ENCODE measurements at regions not wholly inside any gene's neighbourhood (a gene's known extent, or its start where the extent isn't known, plus 50 kb on each side); places are given as distances from the start of the nearest gene placed in this dataset.
"Not testable (repeated sequence)": the region's sequence is repeated elsewhere in the genome, so short reads cannot be mapped to it uniquely, and the experiment has no call there.

GRCh38 chr13:69092615-69093322 lies 1014.9 kb upstream of the ATXN8OS start:
- DNase-seq: no peak

GRCh38 chr13:69077267-69077666 lies 1030.4 kb upstream of the ATXN8OS start:
- no peak for DNase-seq

- DNase-seq: no peak
Observed at GRCh38 chr13:69069554-69070133, 1038.0 kb upstream of the ATXN8OS start.

- no peak for DNase-seq
Observed at GRCh38 chr13:69050696-69051095, 1056.9 kb upstream of the ATXN8OS start.

GRCh38 chr13:69044629-69045028 lies 1063.0 kb upstream of the ATXN8OS start:
- DNase-seq: no peak

GRCh38 chr13:69040898-69041297 lies 1066.7 kb upstream of the ATXN8OS start:
- no peak for DNase-seq

GRCh38 chr13:69035771-69036170 lies 1071.9 kb upstream of the ATXN8OS start:
- DNase-seq: no peak

- no peak for DNase-seq
Observed at GRCh38 chr13:69028936-69029335, 1078.7 kb upstream of the ATXN8OS start.

GRCh38 chr13:69020120-69020519 lies 1087.5 kb upstream of the ATXN8OS start:
- no peak for DNase-seq

GRCh38 chr13:69018173-69018572 lies 1089.5 kb upstream of the ATXN8OS start:
- DNase-seq: not testable (repeated sequence)

- no peak for DNase-seq
Observed at GRCh38 chr13:69010789-69011188, 1096.8 kb upstream of the ATXN8OS start.

GRCh38 chr13:69008499-69008898 lies 1099.1 kb upstream of the ATXN8OS start:
- no peak for DNase-seq

GRCh38 chr13:68998056-68998455 lies 1109.6 kb upstream of the ATXN8OS start:
- DNase-seq: no peak

GRCh38 chr13:68996668-68997025 lies 1111.0 kb upstream of the ATXN8OS start:
- no peak for DNase-seq

- DNase-seq: no peak
Observed at GRCh38 chr13:68995972-68996667, 1111.5 kb upstream of the ATXN8OS start.

- DNase-seq: no peak
Observed at GRCh38 chr13:68993154-68993553, 1114.5 kb upstream of the ATXN8OS start.

GRCh38 chr13:68988176-68988575 lies 1119.5 kb upstream of the ATXN8OS start:
- DNase-seq: no peak

- no peak for DNase-seq
Observed at GRCh38 chr13:68987585-68987984, 1120.0 kb upstream of the ATXN8OS start.

- no peak for DNase-seq
Observed at GRCh38 chr13:68984688-68985319, 1122.8 kb upstream of the ATXN8OS start.

- DNase-seq: no peak
Observed at GRCh38 chr13:68982961-68983619, 1124.5 kb upstream of the ATXN8OS start.

- DNase-seq: no peak
Observed at GRCh38 chr13:68976287-68976686, 1131.3 kb upstream of the ATXN8OS start.

GRCh38 chr13:68970532-68970931 lies 1137.1 kb upstream of the ATXN8OS start:
- DNase-seq: no peak

- DNase-seq: no peak
Observed at GRCh38 chr13:68948586-68948985, 1159.0 kb upstream of the ATXN8OS start.
